ENCODE measurements at regions not wholly inside any gene's neighbourhood (a gene's known extent, or its start where the extent isn't known, plus 50 kb on each side); places are given as distances from the start of the nearest gene placed in this dataset.

DNA sequence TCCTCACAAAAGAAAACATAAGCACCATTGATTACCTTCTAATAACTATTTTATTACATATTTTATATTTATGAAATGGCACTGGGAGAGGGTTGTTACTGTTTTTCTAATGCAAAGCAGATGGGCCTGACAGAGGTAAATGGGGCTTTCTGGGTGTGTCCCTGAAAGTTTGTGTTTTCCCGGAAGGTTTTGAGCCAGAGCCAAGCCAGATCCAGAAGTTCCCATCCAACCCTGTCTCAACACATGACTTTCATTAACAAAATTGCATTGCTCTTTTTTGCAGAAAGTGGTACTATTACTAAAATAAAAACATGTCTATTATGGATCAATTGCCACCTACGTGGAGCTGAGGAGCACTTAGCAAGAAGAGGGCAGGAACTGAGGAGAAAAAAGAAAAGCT lies 181.3 kb downstream of the RAB28 start:
- TF ChIP-seq, protein P1, sequence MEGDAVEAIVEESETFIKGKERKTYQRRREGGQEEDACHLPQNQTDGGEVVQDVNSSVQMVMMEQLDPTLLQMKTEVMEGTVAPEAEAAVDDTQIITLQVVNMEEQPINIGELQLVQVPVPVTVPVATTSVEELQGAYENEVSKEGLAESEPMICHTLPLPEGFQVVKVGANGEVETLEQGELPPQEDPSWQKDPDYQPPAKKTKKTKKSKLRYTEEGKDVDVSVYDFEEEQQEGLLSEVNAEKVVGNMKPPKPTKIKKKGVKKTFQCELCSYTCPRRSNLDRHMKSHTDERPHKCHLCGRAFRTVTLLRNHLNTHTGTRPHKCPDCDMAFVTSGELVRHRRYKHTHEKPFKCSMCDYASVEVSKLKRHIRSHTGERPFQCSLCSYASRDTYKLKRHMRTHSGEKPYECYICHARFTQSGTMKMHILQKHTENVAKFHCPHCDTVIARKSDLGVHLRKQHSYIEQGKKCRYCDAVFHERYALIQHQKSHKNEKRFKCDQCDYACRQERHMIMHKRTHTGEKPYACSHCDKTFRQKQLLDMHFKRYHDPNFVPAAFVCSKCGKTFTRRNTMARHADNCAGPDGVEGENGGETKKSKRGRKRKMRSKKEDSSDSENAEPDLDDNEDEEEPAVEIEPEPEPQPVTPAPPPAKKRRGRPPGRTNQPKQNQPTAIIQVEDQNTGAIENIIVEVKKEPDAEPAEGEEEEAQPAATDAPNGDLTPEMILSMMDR (IDR thresholded peaks at IDR 0.05): no peak
- no peak for TF ChIP-seq ZFX (IDR thresholded peaks at IDR 0.05; ENCODE audit: borderline replicate concordance)
